Right cardiac atrium (tissue), 5 donors: ENCODE measurements at regions not wholly inside any gene's neighbourhood (a gene's known extent, or its start where the extent isn't known, plus 50 kb on each side); places are given as distances from the start of the nearest gene placed in this dataset.
"Not testable (repeated sequence)": the region's sequence is repeated elsewhere in the genome, so short reads cannot be mapped to it uniquely, and the experiment has no call there.

Experiments used
- ATAC-seq, 2 donors: fragments of 200-7000 bp; cut with Tn5 transposase; one replicate each; pipeline versions ENCODE4 v1.8.0 to v1.9.1; 2020; ENCODE audit warnings: moderate library complexity in 2 of 2, mild to moderate bottlenecking in 1 of 2
- DNase-seq, 3 donors: peaks; one replicate each; pipeline ENCODE4 v3.0.0-alpha.2; 2020
- H3K27ac ChIP-seq: one replicate; pipeline ENCODE4 v1.5.1; 2013; ENCODE audit warnings: mild to moderate bottlenecking, low read length, control low read depth, moderate library complexity
- H3K27me3 ChIP-seq: one replicate; pipeline ENCODE4 v1.6.1; 2013; ENCODE audit not compliant: control insufficient read depth, insufficient read depth
- H3K4me1 ChIP-seq: one replicate; pipeline ENCODE4 v1.6.1; 2013; ENCODE audit warnings: low read length; ENCODE audit not compliant: control insufficient read depth, insufficient read depth
- H3K4me3 ChIP-seq: one replicate; pipeline ENCODE4 v1.5.1; 2013; ENCODE audit warnings: low read length, control low read depth
- H3K9me3 ChIP-seq: one replicate; pipeline ENCODE4 v1.6.1; 2013; ENCODE audit warnings: low read length; ENCODE audit not compliant: control insufficient read depth
- WGBS: extraction: QIAGEN DNeasy Blood & Tissue Kit; methylation state at CpG from one replicate; pipeline ENCODE4 v1.1.7; 2013; 5-methylcytosine and 5-hydroxymethylcytosine counted together
- intact Hi-C, 4 donors: fragments of 100-400 bp; cut with DNase I; formaldehyde crosslinking; loops; one replicate each; pipeline versions ENCODE4 v1.11.0 to v1.14.0; 2022 to 2023
- donor health status: healthy with polysubstance abuse.
- donor health status: DM: no; HTN: yes; CAD: no.
- donor health status: DM: no; HTN: no; CAD: no.
- donor health status: DM: no; HTN: yes; CAD: no; lungs with severe emphysema.
- donor health status: DM: yes; HTN: yes; CAD: no.

DNA sequence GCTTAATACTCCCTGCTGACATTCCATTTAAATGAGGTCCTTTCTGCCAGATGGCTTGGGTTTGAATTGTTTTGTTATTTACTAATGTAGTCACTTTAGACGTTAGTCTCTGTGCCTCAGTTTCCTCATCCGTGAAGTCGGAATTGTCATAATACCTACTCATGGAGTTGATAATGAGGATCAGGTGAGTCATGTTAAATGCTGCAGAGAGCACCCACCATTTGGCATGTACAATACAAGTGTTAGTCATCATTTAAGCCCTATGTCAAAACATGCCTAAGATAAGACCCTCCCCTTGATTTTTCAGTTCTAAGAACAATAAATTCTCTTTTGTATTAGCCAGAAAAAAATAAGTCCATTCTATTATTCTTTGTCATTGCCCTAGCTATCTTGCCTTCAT is 534.8 kb upstream of the HTR2C start:
- WGBS: 73% methylated on average over 3 of the region's 3 CpGs
- intact Hi-C loops: no loop called here
- Histone ChIP-seq H3K27me3 (no peaks in the 10 kb centered on the region), H3K4me3 (no peak overlapping the region), H3K4me1 (no peaks in the 10 kb centered on the region), H3K9me3 (no peaks in the 10 kb centered on the region), H3K27ac (no peak overlapping the region)
- DNase-seq (no peak), ATAC-seq (no peak)

DNA sequence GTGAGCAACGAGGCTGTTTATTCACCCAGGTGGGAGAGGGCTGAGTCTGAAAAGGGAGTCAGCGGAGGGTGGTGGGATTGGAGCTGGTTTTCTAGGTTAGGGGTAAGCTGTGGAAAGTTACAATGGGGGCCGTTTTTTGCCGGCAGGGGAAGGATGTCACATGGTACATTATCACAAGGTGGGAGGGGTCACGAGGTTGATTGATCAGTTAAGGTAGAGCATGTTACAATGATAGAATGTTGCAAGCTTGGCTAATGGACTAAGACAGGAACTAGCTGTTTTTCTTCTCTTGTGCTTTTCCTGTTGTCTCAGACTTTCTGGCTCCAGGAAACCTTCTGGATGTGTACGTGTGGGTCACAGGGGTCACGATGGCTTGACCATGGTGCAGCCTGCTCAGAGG is 536.3 kb upstream of the HTR2C start:
- no peak overlapping the region for H3K27ac ChIP-seq
- intact Hi-C loops: no loop called here
- H3K4me1 ChIP-seq: no peaks in the 10 kb centered on the region
- DNase-seq (no peak), ATAC-seq (no peak)
- no peaks in the 10 kb centered on the region for H3K27me3 ChIP-seq
- H3K4me3 ChIP-seq: no peak overlapping the region
- no peaks in the 10 kb centered on the region for H3K9me3 ChIP-seq
- 40% methylated on average over 7 of the region's 7 CpGs for WGBS

DNA sequence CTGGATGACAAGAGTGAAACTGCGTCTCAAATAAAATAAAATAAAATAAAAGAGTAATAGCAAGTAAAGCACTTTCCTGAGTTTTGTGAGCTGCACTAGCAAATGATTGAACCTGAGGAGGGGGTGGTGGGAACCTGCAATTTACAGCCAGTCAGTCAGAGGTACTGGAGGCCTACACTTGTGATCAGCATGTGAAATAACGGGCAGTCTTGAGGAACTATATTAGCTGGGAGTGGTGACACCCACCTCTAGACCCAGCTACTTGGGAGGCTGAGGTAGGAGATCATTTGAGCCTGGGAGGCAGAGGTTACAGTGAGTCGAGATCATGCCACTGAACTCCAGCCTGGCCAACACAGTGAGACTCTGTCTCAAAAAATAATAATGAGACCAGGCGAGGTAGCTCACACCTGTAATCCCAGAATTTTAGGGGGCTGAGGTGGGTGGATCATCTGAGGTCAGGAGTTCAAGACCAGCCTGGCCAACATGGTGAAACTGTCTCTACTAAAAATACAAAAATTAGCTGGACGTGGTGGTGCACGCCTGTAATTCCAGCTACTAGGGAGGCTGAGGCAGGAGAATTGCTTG is 537.1 kb upstream of the HTR2C start:
- H3K4me1 ChIP-seq: no peaks in the 10 kb centered on the region
- ATAC-seq (no peak), DNase-seq (no peak)
- intact Hi-C loops: no loop called here
- no peaks in the 10 kb centered on the region for H3K27me3 ChIP-seq
- no peaks in the 10 kb centered on the region for H3K9me3 ChIP-seq
- no peak overlapping the region for H3K27ac ChIP-seq
- WGBS: 80% methylated on average over 6 of the region's 6 CpGs
- no peak overlapping the region for H3K4me3 ChIP-seq

DNA sequence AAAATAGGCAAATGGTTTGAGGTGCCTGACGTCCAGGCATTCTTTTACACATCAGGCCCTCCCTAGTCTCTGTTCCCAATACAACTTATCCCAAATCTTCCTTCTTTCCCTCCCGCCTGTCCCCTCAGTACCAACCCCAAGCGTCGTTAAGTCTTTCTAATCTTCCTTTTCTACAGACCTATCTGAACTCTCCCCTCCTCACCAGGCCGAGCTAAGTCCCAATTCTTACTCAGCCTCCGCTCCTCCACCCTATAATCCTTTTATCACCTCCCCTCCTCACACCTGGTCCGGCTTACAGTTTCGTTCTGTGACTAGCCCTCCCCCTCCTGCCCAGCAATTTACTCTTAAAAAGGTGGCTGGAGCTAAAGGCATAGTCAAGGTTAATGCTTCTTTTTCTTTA is 542.4 kb upstream of the HTR2C start:
- 54% methylated on average over 8 of the region's 8 CpGs for WGBS
- not testable (repeated sequence) for ATAC-seq

DNA sequence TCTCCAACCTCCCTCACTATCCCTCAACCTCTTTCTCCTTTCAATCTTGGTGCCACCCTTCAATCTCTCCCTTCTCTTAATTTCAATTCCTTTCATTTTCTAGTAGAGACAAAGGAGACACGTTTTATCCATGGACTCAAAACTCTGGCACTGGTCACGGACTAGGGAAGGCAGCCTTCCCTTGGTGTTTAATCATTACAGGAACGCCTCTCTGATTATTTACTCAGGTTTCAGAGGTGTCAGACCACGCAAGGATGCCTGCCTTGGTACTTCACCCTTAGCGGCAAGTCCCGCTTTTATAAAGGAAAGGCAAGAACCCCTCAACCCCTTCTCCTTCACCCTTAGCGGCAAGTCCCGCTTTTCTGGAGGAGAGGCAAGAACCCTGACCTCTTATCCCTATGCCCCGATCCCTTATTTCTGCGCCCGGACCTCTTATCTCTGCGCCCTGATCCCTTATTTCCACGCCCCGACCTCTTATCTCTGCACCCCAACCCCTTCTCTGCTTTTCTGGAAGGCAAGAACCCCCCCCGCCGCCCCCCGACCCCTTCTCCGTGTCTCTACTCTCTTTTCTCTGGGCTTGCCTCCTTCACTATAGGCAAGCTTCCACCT is 543.1 kb upstream of the HTR2C start:
- DNase-seq, H3K4me1 ChIP-seq, H3K9me3 ChIP-seq, ATAC-seq, H3K27me3 ChIP-seq, H3K27ac ChIP-seq, intact Hi-C loops, H3K4me3 ChIP-seq: not testable (repeated sequence)
- WGBS: 75% methylated on average over 18 of the region's 18 CpGs

More for the DNA sequence above, 542.4 kb upstream of the HTR2C start:
- intact Hi-C loops, DNase-seq, H3K9me3 ChIP-seq, H3K4me3 ChIP-seq, H3K27me3 ChIP-seq, H3K4me1 ChIP-seq, H3K27ac ChIP-seq: not testable (repeated sequence)

DNA sequence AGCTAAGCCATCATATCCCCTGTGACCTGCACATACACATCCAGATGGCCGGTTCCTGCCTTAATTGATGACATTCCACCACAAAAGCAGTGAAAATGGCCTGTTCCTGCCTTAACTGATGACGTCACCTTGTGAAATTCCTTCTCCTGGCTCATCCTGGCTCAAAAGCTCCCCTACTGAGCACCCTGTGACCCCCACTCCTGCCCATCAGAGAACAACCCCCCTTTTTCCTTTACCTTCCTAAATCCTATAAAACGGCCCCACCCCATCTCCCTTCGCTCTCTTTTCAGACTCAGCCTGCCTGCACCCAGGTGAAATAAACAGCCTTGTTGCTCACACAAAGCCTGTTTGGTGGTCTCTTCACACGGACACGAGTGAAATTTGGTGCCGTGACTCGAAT is 543.8 kb upstream of the HTR2C start:
- WGBS: 70% methylated on average over 8 of the region's 8 CpGs
- intact Hi-C loops, H3K9me3 ChIP-seq, H3K27me3 ChIP-seq, H3K4me3 ChIP-seq, H3K4me1 ChIP-seq, ATAC-seq, DNase-seq, H3K27ac ChIP-seq: not testable (repeated sequence)

DNA sequence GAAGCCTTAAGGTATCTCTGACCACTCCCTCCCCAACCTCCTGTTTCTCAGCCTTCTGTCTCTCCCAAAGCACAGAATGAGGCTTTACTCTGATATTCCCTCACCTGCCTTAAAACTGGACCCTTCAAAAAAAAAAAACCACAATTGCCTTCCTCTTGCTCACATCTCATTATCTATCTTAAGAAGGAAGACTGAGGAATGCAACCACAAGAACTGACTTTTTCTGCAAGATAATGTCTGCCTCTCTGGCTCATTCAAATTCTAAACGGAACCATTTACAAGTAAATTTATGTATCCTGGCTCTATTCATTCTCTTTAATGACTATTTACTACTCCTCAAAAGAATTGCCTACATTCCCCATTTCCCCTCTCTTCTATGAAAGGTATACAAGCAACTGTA is 545.5 kb upstream of the HTR2C start:
- no peak overlapping the region for H3K4me3 ChIP-seq
- intact Hi-C loops: no loop called here
- no peaks in the 10 kb centered on the region for H3K4me1 ChIP-seq
- no peak overlapping the region for H3K27ac ChIP-seq
- DNase-seq (no peak), ATAC-seq (no peak)
- H3K9me3 ChIP-seq: no peaks in the 10 kb centered on the region
- 26% methylated on average over 1 of the region's 1 CpG for WGBS
- H3K27me3 ChIP-seq: no peaks in the 10 kb centered on the region

DNA sequence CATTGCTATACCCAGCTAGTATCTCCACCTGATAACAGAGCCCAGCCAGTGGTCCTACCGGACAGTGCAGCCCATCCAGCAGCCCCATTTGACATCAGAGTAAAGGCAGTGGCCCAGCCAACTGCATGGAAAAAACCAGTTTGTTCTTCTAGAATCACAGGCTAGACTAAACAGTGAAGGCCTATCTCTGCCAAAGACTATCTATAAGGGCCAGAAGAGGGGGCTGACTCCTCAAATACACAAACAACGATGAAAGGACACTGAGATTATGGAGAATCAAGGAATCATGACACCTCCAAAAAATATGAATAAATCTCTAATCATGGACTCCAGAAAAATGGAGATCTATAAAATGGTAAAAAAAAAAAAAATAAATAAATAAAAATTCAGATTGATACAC is 546.4 kb upstream of the HTR2C start:
- no peaks in the 10 kb centered on the region for H3K27me3 ChIP-seq
- H3K4me3 ChIP-seq: no peak overlapping the region
- DNase-seq (no peak), ATAC-seq (no peak)
- WGBS: 64% methylated on average over 2 of the region's 2 CpGs
- intact Hi-C loops: no loop called here
- H3K4me1 ChIP-seq: no peaks in the 10 kb centered on the region
- no peaks in the 10 kb centered on the region for H3K9me3 ChIP-seq
- H3K27ac ChIP-seq: no peak overlapping the region

DNA sequence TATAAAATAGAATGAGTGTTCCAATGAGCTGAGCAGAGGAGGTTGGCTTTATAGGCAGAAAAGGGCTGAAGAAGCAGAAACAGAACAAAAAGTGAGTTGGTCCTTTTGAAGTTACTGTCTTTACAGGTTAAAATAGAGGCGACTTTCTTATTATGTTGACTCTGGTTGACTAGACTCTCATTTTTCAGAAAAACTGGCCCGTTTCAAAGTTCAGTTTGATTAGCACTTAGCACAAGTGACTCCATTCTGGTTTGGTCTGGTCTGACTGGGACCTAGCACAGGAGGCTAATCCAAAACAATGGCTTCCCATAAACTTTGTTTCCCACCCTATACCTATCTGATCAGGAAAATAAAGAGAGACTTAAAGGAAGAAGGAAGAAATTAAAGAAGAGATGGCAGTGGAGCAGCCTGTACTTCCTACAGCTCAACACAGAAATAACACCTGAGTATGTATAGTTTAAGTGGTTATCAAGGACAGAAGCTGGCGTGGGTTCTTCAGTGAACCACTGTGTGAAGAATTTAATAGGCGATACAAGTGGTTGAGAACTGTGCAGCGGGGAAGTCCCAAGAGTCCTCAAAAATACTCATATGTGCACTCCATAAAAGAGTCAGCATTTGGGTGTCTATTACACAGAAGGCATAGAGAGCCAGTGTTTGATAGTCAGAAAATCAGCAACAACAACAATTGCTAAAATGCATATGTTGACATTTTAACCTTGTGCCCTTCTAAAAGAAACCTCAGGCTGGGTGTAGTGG is 554.8 kb upstream of the HTR2C start:
- DNase-seq: no peak
- Histone ChIP-seq H3K27ac (no peak overlapping the region), H3K4me3 (no peak overlapping the region), H3K4me1 (no peaks in the 10 kb centered on the region), H3K9me3 (no peaks in the 10 kb centered on the region), H3K27me3 (no peaks in the 10 kb centered on the region)
- no peak for ATAC-seq
- WGBS: 89% methylated on average over 5 of the region's 5 CpGs
- intact Hi-C loops: no loop called here

DNA sequence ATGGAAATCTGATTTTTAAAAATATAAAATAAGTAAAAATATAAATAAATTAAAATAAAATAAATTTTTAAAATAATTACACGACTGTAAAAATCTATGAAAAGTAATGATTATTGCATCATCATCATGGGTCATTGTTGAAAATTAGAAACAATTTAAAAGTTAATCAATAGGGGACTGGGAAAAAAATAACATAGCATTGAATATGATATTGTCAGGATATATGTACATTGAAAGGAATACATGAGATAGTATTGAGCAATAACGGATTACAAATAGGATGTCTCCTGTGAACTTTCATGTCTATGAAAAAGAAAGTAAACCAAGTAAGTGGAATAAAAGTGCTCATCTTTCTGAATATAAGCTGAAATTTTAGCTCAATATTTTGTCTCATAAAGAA is 566.8 kb upstream of the HTR2C start:
- 97% methylated on average over 2 of the region's 2 CpGs for WGBS
- ATAC-seq: no peak
- no peaks in the 10 kb centered on the region for H3K9me3 ChIP-seq
- no peak for DNase-seq
- H3K27ac ChIP-seq: no peak overlapping the region
- no peak overlapping the region for H3K4me3 ChIP-seq
- no peaks in the 10 kb centered on the region for H3K4me1 ChIP-seq
- no peaks in the 10 kb centered on the region for H3K27me3 ChIP-seq
- intact Hi-C loops: no loop called here

DNA sequence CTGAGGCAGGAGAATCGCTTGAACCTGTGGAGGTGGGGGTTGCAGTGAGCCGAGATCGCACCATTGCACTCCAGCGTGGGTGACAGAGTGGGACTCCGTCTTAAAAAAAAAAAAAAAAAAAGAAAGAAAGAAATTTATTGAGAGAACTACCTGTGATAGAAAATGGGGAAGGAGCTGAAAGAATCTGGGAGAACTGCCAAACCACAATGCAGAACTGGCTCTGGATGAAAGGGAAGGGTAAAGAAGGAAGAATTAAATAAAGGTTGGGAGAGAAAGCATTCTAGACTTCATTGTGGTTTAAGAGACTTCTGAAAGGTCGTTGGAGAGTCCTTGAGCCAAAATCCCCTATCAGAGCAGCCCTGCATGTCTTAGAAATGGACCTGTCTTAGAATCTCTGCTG is 567.9 kb upstream of the HTR2C start:
- H3K27me3 ChIP-seq: no peaks in the 10 kb centered on the region
- intact Hi-C loops: no loop called here
- DNase-seq (no peak), ATAC-seq (no peak)
- 80% methylated on average over 6 of the region's 6 CpGs for WGBS
- no peaks in the 10 kb centered on the region for H3K4me1 ChIP-seq
- H3K9me3 ChIP-seq: no peaks in the 10 kb centered on the region
- H3K27ac ChIP-seq: no peak overlapping the region
- no peak overlapping the region for H3K4me3 ChIP-seq
